Suprapubic skin (tissue), 3 donors: ENCODE measurements at regions not wholly inside any gene's neighbourhood (a gene's known extent, or its start where the extent isn't known, plus 50 kb on each side); places are given as distances from the start of the nearest gene placed in this dataset.
"Not testable (repeated sequence)": the region's sequence is repeated elsewhere in the genome, so short reads cannot be mapped to it uniquely, and the experiment has no call there.

Experiments
- POLR2A ChIP-seq, 2 donors: fragments of 450-650 bp; IDR thresholded peaks; one replicate each; pipeline ENCODE4 v1.6.1; 2017; ENCODE audit warnings: antibody characterized with exemption in 2 of 2, mild to moderate bottlenecking in 2 of 2, moderate library complexity in 2 of 2
- TF ChIP-seq, protein P1 (sequence below), 2 donors: fragments of 200-600 bp in 1 of 2; fragments of 450-650 bp in 1 of 2; sonication (generic) in 1 of 2; IDR thresholded peaks; one replicate each; pipeline ENCODE4 v1.5.1; 2016 to 2019; ENCODE audit warnings: antibody characterized with exemption in 2 of 2, mild to moderate bottlenecking in 1 of 2, moderate library complexity in 1 of 2

DNA sequence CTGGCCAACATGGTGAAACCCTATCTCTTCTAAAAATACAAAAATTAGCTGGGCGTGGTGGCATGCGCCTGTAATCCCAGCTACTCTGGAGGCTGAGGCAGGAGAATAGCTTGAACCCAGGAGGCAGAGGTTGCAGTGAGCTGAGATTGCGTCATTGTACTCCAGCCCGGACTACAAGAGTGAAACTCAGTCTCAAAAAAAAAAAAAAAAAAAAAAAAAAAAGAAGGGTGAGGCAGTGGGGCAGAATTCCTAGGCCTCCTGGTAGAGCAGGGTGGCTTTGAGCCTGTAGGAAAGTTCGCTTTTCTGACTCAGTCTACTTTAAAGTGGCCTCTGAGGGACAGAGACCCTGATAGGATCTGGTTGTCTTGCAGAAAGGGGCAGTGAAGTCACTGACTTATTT lies 60.8 kb upstream of the GTF3A start:
- not testable (repeated sequence) for TF ChIP-seq POLR2A (IDR thresholded peaks at IDR 0.05)
- TF ChIP-seq, protein P1, sequence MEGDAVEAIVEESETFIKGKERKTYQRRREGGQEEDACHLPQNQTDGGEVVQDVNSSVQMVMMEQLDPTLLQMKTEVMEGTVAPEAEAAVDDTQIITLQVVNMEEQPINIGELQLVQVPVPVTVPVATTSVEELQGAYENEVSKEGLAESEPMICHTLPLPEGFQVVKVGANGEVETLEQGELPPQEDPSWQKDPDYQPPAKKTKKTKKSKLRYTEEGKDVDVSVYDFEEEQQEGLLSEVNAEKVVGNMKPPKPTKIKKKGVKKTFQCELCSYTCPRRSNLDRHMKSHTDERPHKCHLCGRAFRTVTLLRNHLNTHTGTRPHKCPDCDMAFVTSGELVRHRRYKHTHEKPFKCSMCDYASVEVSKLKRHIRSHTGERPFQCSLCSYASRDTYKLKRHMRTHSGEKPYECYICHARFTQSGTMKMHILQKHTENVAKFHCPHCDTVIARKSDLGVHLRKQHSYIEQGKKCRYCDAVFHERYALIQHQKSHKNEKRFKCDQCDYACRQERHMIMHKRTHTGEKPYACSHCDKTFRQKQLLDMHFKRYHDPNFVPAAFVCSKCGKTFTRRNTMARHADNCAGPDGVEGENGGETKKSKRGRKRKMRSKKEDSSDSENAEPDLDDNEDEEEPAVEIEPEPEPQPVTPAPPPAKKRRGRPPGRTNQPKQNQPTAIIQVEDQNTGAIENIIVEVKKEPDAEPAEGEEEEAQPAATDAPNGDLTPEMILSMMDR (IDR thresholded peaks at IDR 0.05), result not testable (repeated sequence)
